HG02798 (cell line): ENCODE measurements at regions not wholly inside any gene's neighbourhood (a gene's known extent, or its start where the extent isn't known, plus 50 kb on each side); places are given as distances from the start of the nearest gene placed in this dataset.
"Not testable (repeated sequence)": the region's sequence is repeated elsewhere in the genome, so short reads cannot be mapped to it uniquely, and the experiment has no call there.

ENCODE experiments used
- ATAC-seq: cut with Tn5 transposase; IDR thresholded peaks from one replicate; pipeline ENCODE4 v1.9.1; 2021; ENCODE audit warnings: mild to moderate bottlenecking; ENCODE audit not compliant: unreplicated experiment, poor library complexity

- no peak for ATAC-seq
Measured at GRCh38 chr3:96300743-96301142, 513.7 kb upstream of the EPHA6 start.

GRCh38 chr3:96319166-96319565 lies 495.2 kb upstream of the EPHA6 start:
- no peak for ATAC-seq

GRCh38 chr3:96324087-96324486 lies 490.3 kb upstream of the EPHA6 start:
- no peak for ATAC-seq

- ATAC-seq = no peak
Measured at GRCh38 chr3:96330795-96331194, 483.6 kb upstream of the EPHA6 start.

- ATAC-seq = no peak
Measured at GRCh38 chr3:96331341-96331740, 483.1 kb upstream of the EPHA6 start.

- ATAC-seq = no peak
Measured at GRCh38 chr3:96334779-96335178, 479.6 kb upstream of the EPHA6 start.

- no peak for ATAC-seq
Measured at GRCh38 chr3:96347289-96347688, 467.1 kb upstream of the EPHA6 start.

- not testable (repeated sequence) for ATAC-seq
Measured at GRCh38 chr3:96351598-96351997, 462.8 kb upstream of the EPHA6 start.

GRCh38 chr3:96354106-96354505 lies 460.3 kb upstream of the EPHA6 start:
- no peak for ATAC-seq

- ATAC-seq = no peak
Measured at GRCh38 chr3:96354742-96355141, 459.7 kb upstream of the EPHA6 start.

GRCh38 chr3:96361241-96361640 lies 453.2 kb upstream of the EPHA6 start:
- no peak for ATAC-seq

GRCh38 chr3:96370637-96371036 lies 443.8 kb upstream of the EPHA6 start:
- ATAC-seq = no peak

- ATAC-seq = no peak
Measured at GRCh38 chr3:96410006-96410730, 404.2 kb upstream of the EPHA6 start.

GRCh38 chr3:96416549-96417255 lies 397.7 kb upstream of the EPHA6 start:
- ATAC-seq = no peak

- ATAC-seq = no peak
Measured at GRCh38 chr3:96428097-96428496, 386.3 kb upstream of the EPHA6 start.

GRCh38 chr3:96430079-96430478 lies 384.3 kb upstream of the EPHA6 start:
- ATAC-seq = peak; percentile 45

GRCh38 chr3:96434651-96435050 lies 379.7 kb upstream of the EPHA6 start:
- ATAC-seq = no peak

GRCh38 chr3:96449346-96449745 lies 365.0 kb upstream of the EPHA6 start:
- no peak for ATAC-seq

- ATAC-seq = no peak
Measured at GRCh38 chr3:96449803-96450202, 364.6 kb upstream of the EPHA6 start.

GRCh38 chr3:96450699-96451098 lies 363.7 kb upstream of the EPHA6 start:
- no peak for ATAC-seq

GRCh38 chr3:96465521-96465920 lies 348.9 kb upstream of the EPHA6 start:
- no peak for ATAC-seq

GRCh38 chr3:96466441-96466840 lies 348.0 kb upstream of the EPHA6 start:
- no peak for ATAC-seq
